Upper lobe of left lung (tissue), 6 donors: ENCODE measurements at regions not wholly inside any gene's neighbourhood (a gene's known extent, or its start where the extent isn't known, plus 50 kb on each side); places are given as distances from the start of the nearest gene placed in this dataset.

Experiments used
- ATAC-seq, 2 donors: fragments of 200-7000 bp; cut with Tn5 transposase; one replicate each; pipeline ENCODE4 v1.9.1; 2022; ENCODE audit warnings: mild to moderate bottlenecking in 2 of 2, moderate library complexity in 2 of 2; ENCODE audit not compliant: low FRiP score in 2 of 2
- DNase-seq, 2 donors: peaks; one replicate each; pipeline ENCODE4 v3.0.0-alpha.2; 2019 to 2020
- H3K27ac ChIP-seq, 4 donors: fragments of 200-600 bp; sonication (generic); one replicate each; pipeline ENCODE4 v1.5.1; 2016 to 2019
- H3K27me3 ChIP-seq, 4 donors: fragments of 200-600 bp; sonication (generic); one replicate each; pipeline ENCODE4 v1.5.1; 2017 to 2019
- H3K36me3 ChIP-seq, 4 donors: fragments of 200-600 bp; sonication (generic); one replicate each; pipeline ENCODE4 v1.5.1; 2016 to 2019
- H3K4me1 ChIP-seq, 4 donors: fragments of 200-600 bp; sonication (generic); one replicate each; pipeline ENCODE4 v1.5.1; 2018 to 2019
- H3K4me3 ChIP-seq, 4 donors: fragments of 200-600 bp; sonication (generic); one replicate each; pipeline ENCODE4 v1.5.1; 2017 to 2019; ENCODE audit warnings: mild to moderate bottlenecking in 2 of 4, moderate library complexity in 1 of 4
- H3K9me3 ChIP-seq, 4 donors: fragments of 200-600 bp; sonication (generic); one replicate each; pipeline ENCODE4 v1.5.1; 2018 to 2019
- CTCF ChIP-seq, 6 experiments: fragments of 450-650 bp in 4 of 6; fragments of 200-600 bp in 2 of 6; sonication (generic) in 2 of 6; IDR thresholded peaks; one replicate each; pipeline ENCODE4 v1.5.1; 2016 to 2019; ENCODE audit warnings: antibody characterized with exemption in 6 of 6
- EP300 ChIP-seq, 4 donors: sonication (generic); formaldehyde crosslinking; IDR thresholded peaks; one replicate each; pipeline ENCODE4 v1.5.1; 2017; ENCODE audit warnings: antibody characterized with exemption in 4 of 4, control low read depth in 2 of 4
- POLR2A ChIP-seq, 4 donors: fragments of 450-650 bp; IDR thresholded peaks; one replicate each; pipeline ENCODE4 v1.5.1; 2016 to 2017; ENCODE audit warnings: antibody characterized with exemption in 4 of 4, mild to moderate bottlenecking in 2 of 4
- POLR2AphosphoS5 ChIP-seq, 2 donors: sonication (generic); formaldehyde crosslinking; IDR thresholded peaks; one replicate each; pipeline ENCODE4 v1.5.1; 2017; ENCODE audit warnings: antibody characterized with exemption in 2 of 2
- WGBS, 2 donors: methylation state at CpG; one replicate each; pipeline ENCODE4 v1.1.5; 2017 to 2018; 5-methylcytosine and 5-hydroxymethylcytosine counted together
- donor health status: DM: no; HTN: no; CAD: no; lungs with moderate emphysema.
- donor health status: DM: no; HTN: yes; CAD: no; lungs with severe emphysema.

GRCh38 chr11:22556381-22556780, 69.2 kb downstream of the FANCF start:
- ATAC-seq (no peak), DNase-seq (no peak)
- Histone ChIP-seq H3K27ac (no peak overlapping the region), H3K36me3 (no peaks in the 10 kb centered on the region), H3K27me3 (no peaks in the 10 kb centered on the region), H3K9me3 (no peaks in the 10 kb centered on the region), H3K4me3 (no peak overlapping the region), H3K4me1 (no peaks in the 10 kb centered on the region)
- WGBS, 2 donors, result 85 to 93% methylated on average over 2 of the region's 2 CpGs
- TF ChIP-seq POLR2A (IDR thresholded peaks at IDR 0.05) (no peak), POLR2AphosphoS5 (IDR thresholded peaks at IDR 0.05) (no peak), EP300 (IDR thresholded peaks at IDR 0.05) (no peak), CTCF (IDR thresholded peaks at IDR 0.05) (no peak)

GRCh38 chr11:22555881-22556280, 69.7 kb downstream of the FANCF start:
- Histone ChIP-seq H3K9me3 (no peaks in the 10 kb centered on the region), H3K27ac (no peak overlapping the region), H3K36me3 (no peaks in the 10 kb centered on the region), H3K4me3 (no peak overlapping the region), H3K4me1 (no peaks in the 10 kb centered on the region), H3K27me3 (no peaks in the 10 kb centered on the region)
- DNase-seq, result no peak
- no peak for TF ChIP-seq POLR2A (IDR thresholded peaks at IDR 0.05)
- TF ChIP-seq POLR2AphosphoS5 (IDR thresholded peaks at IDR 0.05), result no peak
- no peak for TF ChIP-seq CTCF (IDR thresholded peaks at IDR 0.05)
- TF ChIP-seq EP300 (IDR thresholded peaks at IDR 0.05), result no peak
- no peak for ATAC-seq
- WGBS, 2 donors, result 55 to 56% methylated on average over 1 of the region's 1 CpG

GRCh38 chr11:22554221-22554620, 71.4 kb downstream of the FANCF start:
- WGBS, 2 donors, result 39 to 42% methylated on average over 1 of the region's 1 CpG
- Histone ChIP-seq H3K36me3 (no peaks in the 10 kb centered on the region), H3K4me1 (no peaks in the 10 kb centered on the region), H3K27me3 (no peaks in the 10 kb centered on the region), H3K9me3 (no peaks in the 10 kb centered on the region), H3K27ac (no peak overlapping the region), H3K4me3 (no peak overlapping the region)
- TF ChIP-seq POLR2AphosphoS5 (IDR thresholded peaks at IDR 0.05) (no peak), POLR2A (IDR thresholded peaks at IDR 0.05) (no peak), CTCF (IDR thresholded peaks at IDR 0.05) (no peak), EP300 (IDR thresholded peaks at IDR 0.05) (no peak)
- DNase-seq, result no peak
- ATAC-seq, result no peak

- DNase-seq (no peak), ATAC-seq (no peak)
- H3K9me3 ChIP-seq, result no peaks in the 10 kb centered on the region
- WGBS, 2 donors, result 67 to 71% methylated on average over 2 of the region's 2 CpGs
- H3K27me3 ChIP-seq, result no peaks in the 10 kb centered on the region
- H3K4me1 ChIP-seq, result no peaks in the 10 kb centered on the region
- no peak overlapping the region for H3K4me3 ChIP-seq
- H3K27ac ChIP-seq, result no peak overlapping the region
- TF ChIP-seq EP300 (IDR thresholded peaks at IDR 0.05) (no peak), POLR2AphosphoS5 (IDR thresholded peaks at IDR 0.05) (no peak), CTCF (IDR thresholded peaks at IDR 0.05) (no peak), POLR2A (IDR thresholded peaks at IDR 0.05) (no peak)
- no peaks in the 10 kb centered on the region for H3K36me3 ChIP-seq
These were observed 72.7 kb downstream of the FANCF start for GRCh38 chr11:22552885-22553284.

GRCh38 chr11:22546746-22547145, 78.9 kb downstream of the FANCF start:
- TF ChIP-seq EP300 (IDR thresholded peaks at IDR 0.05), result no peak
- TF ChIP-seq POLR2A (IDR thresholded peaks at IDR 0.05), result no peak
- TF ChIP-seq CTCF (IDR thresholded peaks at IDR 0.05), result no peak
- no peak for TF ChIP-seq POLR2AphosphoS5 (IDR thresholded peaks at IDR 0.05)
- H3K27ac ChIP-seq, result no peak overlapping the region
- WGBS, 2 donors, result 86 to 88% methylated on average over 1 of the region's 1 CpG
- no peaks in the 10 kb centered on the region for H3K4me1 ChIP-seq
- H3K36me3 ChIP-seq, result no peaks in the 10 kb centered on the region
- DNase-seq (no peak), ATAC-seq (no peak)
- no peaks in the 10 kb centered on the region for H3K27me3 ChIP-seq
- H3K4me3 ChIP-seq, result no peak overlapping the region
- H3K9me3 ChIP-seq, result no peaks in the 10 kb centered on the region
